HCT116 (cell line): ENCODE measurements at regions not wholly inside any gene's neighbourhood (a gene's known extent, or its start where the extent isn't known, plus 50 kb on each side); places are given as distances from the start of the nearest gene placed in this dataset.

ENCODE experiments used
- ATAC-seq: fragments of 200-7000 bp; cut with Tn5 transposase; 2 replicates; pipeline ENCODE4 v1.9.1; 2020; ENCODE audit warnings: mild to moderate bottlenecking, moderate library complexity
- BruUV-seq: library from RNA; stranded (reverse); fragments of 400-500 nt; replicated peaks from 2 replicates; lab custom pipeline; 2021; lab: Mats Ljungman, UMichigan
- CTCF ChIA-PET: fragments of 300-600 bp; sonication (Branson Sonifier 250); formaldehyde crosslinking; loops from one replicate; lab custom pipeline; 2021; ENCODE audit warnings: antibody characterized with exemption; lab: Charles Lee
- POLR2A ChIA-PET: fragments of 300-600, 350-600 bp; sonication (Branson Sonifier 250); formaldehyde crosslinking; loops from one replicate; lab custom pipeline; 2021; ENCODE audit warnings: antibody characterized with exemption; lab: Charles Lee
- RAD21 ChIA-PET, 2 experiments: fragments of 300-600 bp; sonication (Branson Sonifier 250); formaldehyde crosslinking; loops; one replicate each; lab custom pipeline; 2023; ENCODE audit warnings: low total read pairs in 2 of 2; ENCODE audit not compliant: uncharacterized antibody in 2 of 2, unreplicated experiment in 2 of 2, low non-redundant PET in 1 of 2; lab: Charles Lee
- DNase-seq: peaks from one replicate; pipeline ENCODE4 v3.0.0-alpha.2; 2010; ENCODE audit warnings: low read depth, low spot score
- H2AFZ ChIP-seq: fragments of 200-600 bp; shearing (Covaris generic), sonication (generic); 2 replicates; pipeline ENCODE4 v1.6.1; 2017; ENCODE audit warnings: low read depth, mixed run types, mixed read lengths, antibody characterized with exemption, low read length; ENCODE audit not compliant: poor library complexity, severe bottlenecking
- H3K27ac ChIP-seq: 2 replicates; pipeline ENCODE4 v1.5.1; 2012; ENCODE audit warnings: low read depth, low read length
- H3K27me3 ChIP-seq: fragments of 200-600 bp; sonication (generic); 2 replicates; pipeline ENCODE4 v1.6.1; 2016; ENCODE audit warnings: mixed run types, low read length, mixed read lengths; ENCODE audit not compliant: insufficient read depth
- H3K36me3 ChIP-seq, 2 experiments: fragments of 200-500 bp in 1 of 2; fragments of 200-600 bp in 1 of 2; sonication (Bioruptor generic) in 1 of 2; sonication (generic) in 1 of 2; 2 replicates each; pipeline versions ENCODE4 v1.5.1 to v1.6.1; 2014 to 2016; ENCODE audit warnings: low read length in 2 of 2, inconsistent platforms in 1 of 2, mixed read lengths in 1 of 2, mixed run types in 1 of 2; ENCODE audit not compliant: insufficient read depth in 2 of 2, control insufficient read depth in 1 of 2
- H3K4me1 ChIP-seq, 2 experiments: fragments of 200-600 bp in 1 of 2; sonication (generic) in 1 of 2; 2 replicates each; pipeline versions ENCODE4 v1.5.1 to v1.6.1; 2012 to 2017; ENCODE audit warnings: low read length in 2 of 2, inconsistent platforms in 1 of 2, mild to moderate bottlenecking in 1 of 2, mixed read lengths in 1 of 2, mixed run types in 1 of 2, moderate library complexity in 1 of 2; ENCODE audit not compliant: insufficient read depth in 2 of 2, control insufficient read depth in 1 of 2
- H3K4me2 ChIP-seq: fragments of 200-600 bp; sonication (generic); 2 replicates; pipeline ENCODE4 v1.6.1; 2017; ENCODE audit warnings: mixed run types, low read length, mixed read lengths
- H3K4me3 ChIP-seq, 2 experiments: fragments of 200-600 bp in 1 of 2; sonication (generic) in 1 of 2; replicated peaks in 1 of 2; 2 replicates each; pipeline ENCODE4 v1.5.1; 2011 to 2016; ENCODE audit warnings: low read length in 2 of 2, control low read depth in 1 of 2, low read depth in 1 of 2, mild to moderate bottlenecking in 1 of 2, mixed read lengths in 1 of 2, mixed run types in 1 of 2
- H3K79me2 ChIP-seq: fragments of 200-600 bp; sonication (generic); 2 replicates; pipeline ENCODE4 v1.6.1; 2017; ENCODE audit warnings: mild to moderate bottlenecking, mixed run types, low read length, moderate library complexity, mixed read lengths; ENCODE audit not compliant: insufficient read depth
- H3K9ac ChIP-seq: fragments of 200-600 bp; sonication (generic); 2 replicates; pipeline ENCODE4 v1.6.1; 2016; ENCODE audit warnings: low read length, mixed read lengths
- H3K9me2 ChIP-seq: fragments of 200-600 bp; sonication (generic), shearing (Covaris generic); 2 replicates; pipeline ENCODE4 v1.6.1; 2017; ENCODE audit warnings: mixed run types, mild to moderate bottlenecking, moderate library complexity; ENCODE audit not compliant: insufficient read depth
- H3K9me3 ChIP-seq, 2 experiments: fragments of 200-500 bp in 1 of 2; fragments of 200-600 bp in 1 of 2; sonication (Bioruptor generic) in 1 of 2; sonication (generic) in 1 of 2; 2 replicates each; pipeline ENCODE4 v1.6.1; 2014 to 2017; ENCODE audit warnings: low read length in 2 of 2, mixed read lengths in 2 of 2, inconsistent platforms in 1 of 2, low read depth in 1 of 2, mild to moderate bottlenecking in 1 of 2, mixed run types in 1 of 2, moderate library complexity in 1 of 2; ENCODE audit not compliant: control insufficient read depth in 1 of 2, insufficient read depth in 1 of 2
- H4K20me1 ChIP-seq: fragments of 200-600 bp; sonication (generic), shearing (Covaris generic); 2 replicates; pipeline ENCODE4 v1.6.1; 2017; ENCODE audit warnings: mixed run types, mild to moderate bottlenecking, moderate library complexity; ENCODE audit not compliant: insufficient read depth
- CBX3 ChIP-seq: IDR thresholded peaks from 2 replicates; pipeline ENCODE4 v1.6.1; 2012; ENCODE audit warnings: low read depth
- CEBPB ChIP-seq: IDR thresholded peaks from 2 replicates; pipeline ENCODE4 v1.6.1; 2012; ENCODE audit warnings: low read depth
- EZH2 ChIP-seq: fragments of 200-600 bp; sonication (generic); IDR thresholded peaks from 2 replicates; pipeline ENCODE4 v1.6.1; 2017; ENCODE audit warnings: antibody characterized with exemption, mixed run types
- SP1 ChIP-seq: IDR thresholded peaks from 2 replicates; pipeline ENCODE4 v1.6.1; 2012; ENCODE audit warnings: low read depth
- intact Hi-C: fragments of 100-400 bp; cut with micrococcal nuclease; formaldehyde crosslinking; loops from 2 replicates; pipeline ENCODE4 v1.10.0; 2022

- DNase-seq, result no peak
- POLR2A ChIA-PET, result no interaction called here
- no peaks in the 10 kb centered on the region for H3K36me3 ChIP-seq
- no peaks in the 10 kb centered on the region for H3K9me2 ChIP-seq
- peak overlapping the region; percentile 10; the same call in 1 of the 2 replicates for H3K4me2 ChIP-seq
- no peak overlapping the region for H3K9ac ChIP-seq
- no peak for TF ChIP-seq EZH2
- TF ChIP-seq, all 23 proteins: peak for 0
- Histone ChIP-seq H4K20me1 (no peaks in the 10 kb centered on the region), H3K27ac (no peak overlapping the region), H3K27me3 (no peaks in the 10 kb centered on the region), H3K4me1 (peaks cover 4 to 39% of the 10 kb centered on the region in 2 experiments), H3K4me3 (no peak overlapping the region), H3K79me2 (no peaks in the 10 kb centered on the region), H3K9me3 (no peaks in the 10 kb centered on the region), H2AFZ (no peak overlapping the region)
- BruUV-seq, result no TSS peak
- no peak for ATAC-seq
- RAD21 ChIA-PET, result interaction anchor here in 1 of 2 experiments (0.6 kb wide), 1 partner anchor 214 kb away, joined by 3 read pairs; no protein-coding TSS in a partner anchor
- CTCF ChIA-PET, result no interaction called here
- intact Hi-C loops, result no loop called here
These were observed 112.9 kb upstream of the RPS6KA2 start for GRCh38 chr6:166739976-166740318.

- ATAC-seq, result no peak
- no peak overlapping the region for H3K4me3 ChIP-seq
These were observed 112.3 kb upstream of the RPS6KA2 start for GRCh38 chr6:166739117-166739975.

More at GRCh38 chr6:166739117-166739975, 112.3 kb upstream of the RPS6KA2 start:
- H3K4me2 ChIP-seq, result no peak overlapping the region
- intact Hi-C loops, result no loop called here
- H2AFZ ChIP-seq, result no peak overlapping the region
- no TSS peak for BruUV-seq
- no peaks in the 10 kb centered on the region for H3K9me3 ChIP-seq
- H4K20me1 ChIP-seq, result no peaks in the 10 kb centered on the region
- TF ChIP-seq SP1, result no peak
- no peak for TF ChIP-seq CEBPB
- TF ChIP-seq CBX3, result no peak
- TF ChIP-seq, all 23 proteins: peak for 0
- POLR2A ChIA-PET, result no interaction called here
- no peak for DNase-seq
- CTCF ChIA-PET, result no interaction called here
- no peaks in the 10 kb centered on the region for H3K27me3 ChIP-seq
- H3K27ac ChIP-seq, result no peak overlapping the region
- no peaks in the 10 kb centered on the region for H3K9me2 ChIP-seq
- RAD21 ChIA-PET, result interaction anchor here in 1 of 2 experiments (0.6 kb wide), 1 partner anchor 215 kb away, joined by 3 read pairs; no protein-coding TSS in a partner anchor
- H3K9ac ChIP-seq, result no peak overlapping the region
- H3K4me1 ChIP-seq, result peaks cover 4 to 39% of the 10 kb centered on the region in 2 experiments
- no peaks in the 10 kb centered on the region for H3K79me2 ChIP-seq
- no peaks in the 10 kb centered on the region for H3K36me3 ChIP-seq
